ENCODE measurements at regions not wholly inside any gene's neighbourhood (a gene's known extent, or its start where the extent isn't known, plus 50 kb on each side); places are given as distances from the start of the nearest gene placed in this dataset.

DNA sequence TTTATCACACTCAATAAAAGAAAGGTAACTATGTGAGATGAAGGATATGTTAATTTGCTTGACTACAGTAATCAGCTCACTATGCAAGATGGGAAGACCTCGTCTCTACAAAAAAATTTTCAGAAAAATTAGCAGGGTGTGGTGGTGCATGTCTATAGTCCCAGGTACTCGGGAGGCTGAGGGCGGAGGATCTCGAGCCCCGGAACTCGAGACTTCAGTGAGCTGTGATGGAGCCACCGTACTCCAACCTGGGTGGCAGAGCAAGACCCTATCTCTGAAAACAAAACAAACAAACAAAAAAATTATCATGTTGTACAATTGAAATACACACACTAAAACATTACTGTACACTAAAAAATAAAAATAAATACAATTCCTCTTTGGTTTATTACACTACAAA is 376.7 kb upstream of the KLHL1 start:
- TF ChIP-seq, protein P1, sequence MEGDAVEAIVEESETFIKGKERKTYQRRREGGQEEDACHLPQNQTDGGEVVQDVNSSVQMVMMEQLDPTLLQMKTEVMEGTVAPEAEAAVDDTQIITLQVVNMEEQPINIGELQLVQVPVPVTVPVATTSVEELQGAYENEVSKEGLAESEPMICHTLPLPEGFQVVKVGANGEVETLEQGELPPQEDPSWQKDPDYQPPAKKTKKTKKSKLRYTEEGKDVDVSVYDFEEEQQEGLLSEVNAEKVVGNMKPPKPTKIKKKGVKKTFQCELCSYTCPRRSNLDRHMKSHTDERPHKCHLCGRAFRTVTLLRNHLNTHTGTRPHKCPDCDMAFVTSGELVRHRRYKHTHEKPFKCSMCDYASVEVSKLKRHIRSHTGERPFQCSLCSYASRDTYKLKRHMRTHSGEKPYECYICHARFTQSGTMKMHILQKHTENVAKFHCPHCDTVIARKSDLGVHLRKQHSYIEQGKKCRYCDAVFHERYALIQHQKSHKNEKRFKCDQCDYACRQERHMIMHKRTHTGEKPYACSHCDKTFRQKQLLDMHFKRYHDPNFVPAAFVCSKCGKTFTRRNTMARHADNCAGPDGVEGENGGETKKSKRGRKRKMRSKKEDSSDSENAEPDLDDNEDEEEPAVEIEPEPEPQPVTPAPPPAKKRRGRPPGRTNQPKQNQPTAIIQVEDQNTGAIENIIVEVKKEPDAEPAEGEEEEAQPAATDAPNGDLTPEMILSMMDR (IDR thresholded peaks at IDR 0.05) = no peak
- TF ChIP-seq POLR2A (IDR thresholded peaks at IDR 0.05) = no peak

All from ovary (tissue), 3 donors.